CD14-positive monocyte (primary cell): ENCODE measurements at regions not wholly inside any gene's neighbourhood (a gene's known extent, or its start where the extent isn't known, plus 50 kb on each side); places are given as distances from the start of the nearest gene placed in this dataset.

ENCODE experiments used
- DNase-seq, 3 donors: peaks; one replicate each; pipeline ENCODE4 v3.0.0-alpha.2; 2011 to 2022
- H2AFZ ChIP-seq: 2 replicates; pipeline ENCODE4 v1.6.0; 2012; ENCODE audit warnings: mild to moderate bottlenecking, low read depth, low read length, inconsistent platforms; ENCODE audit not compliant: insufficient read depth, poor library complexity, severe bottlenecking
- H3K27ac ChIP-seq, 2 donors: 1 replicate in 1 of 2; 2 replicates in 1 of 2; pipeline ENCODE4 v1.5.1; 2012 to 2013; ENCODE audit warnings: low read length in 2 of 2, control low read depth in 1 of 2, inconsistent platforms in 1 of 2, low read depth in 1 of 2, mild to moderate bottlenecking in 1 of 2
- H3K27me3 ChIP-seq, 2 donors: one replicate each; pipeline versions ENCODE4 v1.6.0 to v1.6.1; 2011 to 2013; ENCODE audit warnings: low read length in 2 of 2; ENCODE audit not compliant: control insufficient read depth in 2 of 2, insufficient read depth in 2 of 2
- H3K36me3 ChIP-seq, 2 donors: replicated peaks in 1 of 2; 1 replicate in 1 of 2; 2 replicates in 1 of 2; pipeline versions ENCODE4 v1.5.1 to v1.6.1; 2012 to 2013; ENCODE audit warnings: low read length in 2 of 2, control low read depth in 1 of 2, inconsistent platforms in 1 of 2, mild to moderate bottlenecking in 1 of 2; ENCODE audit not compliant: insufficient read depth in 2 of 2, control insufficient read depth in 1 of 2
- H3K4me1 ChIP-seq, 2 donors: 1 replicate in 1 of 2; 2 replicates in 1 of 2; pipeline versions ENCODE4 v1.5.1 to v1.6.1; 2012 to 2013; ENCODE audit warnings: low read length in 2 of 2, control low read depth in 1 of 2, inconsistent platforms in 1 of 2, mild to moderate bottlenecking in 1 of 2, moderate library complexity in 1 of 2; ENCODE audit not compliant: insufficient read depth in 2 of 2, control insufficient read depth in 1 of 2
- H3K4me2 ChIP-seq: replicated peaks from 2 replicates; pipeline ENCODE3; 2012; ENCODE audit warnings: low read length, moderate library complexity, mild to moderate bottlenecking; ENCODE audit not compliant: poor library complexity, severe bottlenecking; ENCODE audit errors: extremely low read depth
- H3K4me3 ChIP-seq, 3 experiments: fragments of 200-600 bp in 1 of 3; sonication (generic) in 1 of 3; replicated peaks in 1 of 3; 1 replicate in 2 of 3; 2 replicates in 1 of 3; pipeline ENCODE4 v1.5.1; 2011 to 2013; ENCODE audit warnings: low read length in 3 of 3, mild to moderate bottlenecking in 3 of 3, control low read depth in 2 of 3, low read depth in 2 of 3, inconsistent platforms in 1 of 3, moderate library complexity in 1 of 3
- H3K79me2 ChIP-seq: 2 replicates; pipeline ENCODE4 v1.6.0; 2012; ENCODE audit warnings: mild to moderate bottlenecking, control low read depth, inconsistent platforms, low read length, moderate library complexity; ENCODE audit not compliant: insufficient read depth
- H3K9ac ChIP-seq: 2 replicates; pipeline ENCODE4 v1.6.0; 2017; ENCODE audit warnings: low read length, mild to moderate bottlenecking; ENCODE audit not compliant: insufficient read depth, poor library complexity, severe bottlenecking
- H3K9me3 ChIP-seq, 2 donors: replicated peaks in 1 of 2; 1 replicate in 1 of 2; 2 replicates in 1 of 2; pipeline versions ENCODE4 v1.5.1 to v1.6.1; 2012 to 2013; ENCODE audit warnings: low read length in 2 of 2, control low read depth in 1 of 2; ENCODE audit not compliant: control insufficient read depth in 1 of 2, insufficient read depth in 1 of 2
- H4K20me1 ChIP-seq: 2 replicates; pipeline ENCODE4 v1.6.0; 2012; ENCODE audit warnings: mild to moderate bottlenecking, low read length, control low read depth, moderate library complexity; ENCODE audit not compliant: insufficient read depth
- H3K27ac Mint-ChIP-seq, 7 donors: one replicate each; pipeline ENCODE4 v1.8.0; 2020; ENCODE audit warnings: mild to moderate bottlenecking in 7 of 7, mixed read lengths in 7 of 7, moderate library complexity in 6 of 7, inconsistent platforms in 2 of 7
- H3K27me3 Mint-ChIP-seq, 3 donors: one replicate each; pipeline ENCODE4 v1.8.0; 2021 to 2022; ENCODE audit warnings: low read depth in 3 of 3, mild to moderate bottlenecking in 3 of 3, mixed read lengths in 3 of 3, moderate library complexity in 3 of 3, inconsistent platforms in 1 of 3
- H3K36me3 Mint-ChIP-seq, 2 donors: one replicate each; pipeline ENCODE4 v1.8.0; 2020; ENCODE audit warnings: mixed read lengths in 2 of 2, inconsistent platforms in 1 of 2, mild to moderate bottlenecking in 1 of 2
- H3K4me1 Mint-ChIP-seq: one replicate; pipeline ENCODE4 v1.8.0; 2020; ENCODE audit warnings: mild to moderate bottlenecking, mixed read lengths
- H3K4me3 Mint-ChIP-seq, 2 donors: one replicate each; pipeline ENCODE4 v1.8.0; 2020; ENCODE audit warnings: mild to moderate bottlenecking in 2 of 2, mixed read lengths in 2 of 2, moderate library complexity in 1 of 2
- H3K9me3 Mint-ChIP-seq, 7 donors: one replicate each; pipeline ENCODE4 v1.8.0; 2020 to 2022; ENCODE audit warnings: mixed read lengths in 7 of 7, mild to moderate bottlenecking in 6 of 7, moderate library complexity in 6 of 7, inconsistent platforms in 2 of 7
- CTCF ChIP-seq: fragments of 200-600 bp; IDR thresholded peaks from one replicate; pipeline ENCODE4 v1.8.0; 2022; ENCODE audit warnings: antibody characterized with exemption, mild to moderate bottlenecking
- WGBS: methylation state at CpG from one replicate; pipeline ENCODE4 v1.1.5; 2013; ENCODE audit warnings: missing lambda C conversion rate; ENCODE audit not compliant: insufficient coverage; 5-methylcytosine and 5-hydroxymethylcytosine counted together
- intact Hi-C, 2 donors: fragments of 100-400 bp; cut with micrococcal nuclease; formaldehyde crosslinking; loops; one replicate each; pipeline versions ENCODE4 v1.15.0 to v1.15.1; 2023

DNA sequence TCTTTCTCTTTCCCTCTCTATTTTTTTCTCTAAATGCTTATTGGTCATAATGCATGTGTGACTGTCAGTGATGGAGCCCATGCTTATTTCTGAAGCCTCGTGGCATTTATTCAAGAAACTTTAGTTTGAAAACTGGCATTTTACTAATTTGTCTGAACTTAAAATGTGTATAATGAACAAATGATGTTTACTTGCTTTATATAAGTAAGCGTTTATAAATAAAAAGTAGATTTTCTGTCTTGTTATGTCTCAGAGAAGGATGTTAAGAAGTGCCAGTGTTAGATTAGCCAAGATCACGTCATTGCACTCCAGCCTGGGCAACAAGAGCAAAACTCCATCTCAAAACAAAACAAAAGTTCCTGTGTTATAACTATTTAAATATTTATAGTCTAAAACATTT lies 1568.1 kb downstream of the EFNB2 start:
- intact Hi-C loops, result no loop called here
- H3K36me3 Mint-ChIP-seq, result no peaks in the 10 kb centered on the region
- TF ChIP-seq CTCF, result no peak
- H3K9ac ChIP-seq, result no peak overlapping the region
- H3K4me1 Mint-ChIP-seq, result no peaks in the 10 kb centered on the region
- no peak overlapping the region for H3K4me3 Mint-ChIP-seq
- H4K20me1 ChIP-seq, result no peaks in the 10 kb centered on the region
- H3K27ac ChIP-seq, result no peak overlapping the region
- no peak overlapping the region for H2AFZ ChIP-seq
- no peaks in the 10 kb centered on the region for H3K36me3 ChIP-seq
- no peak overlapping the region for H3K27ac Mint-ChIP-seq
- no peaks in the 10 kb centered on the region for H3K27me3 Mint-ChIP-seq
- H3K4me2 ChIP-seq, result no peak overlapping the region
- no CpG with 5 or more reads among the region's 3 CpGs for WGBS
- no peaks in the 10 kb centered on the region for H3K4me1 ChIP-seq
- H3K9me3 Mint-ChIP-seq, result peaks cover 0 to 8% (median 3%) of the 10 kb centered on the region in 7 donors
- H3K27me3 ChIP-seq, result no peaks in the 10 kb centered on the region
- no peaks in the 10 kb centered on the region for H3K9me3 ChIP-seq
- DNase-seq, result no peak
- no peak overlapping the region for H3K4me3 ChIP-seq
- H3K79me2 ChIP-seq, result no peaks in the 10 kb centered on the region

DNA sequence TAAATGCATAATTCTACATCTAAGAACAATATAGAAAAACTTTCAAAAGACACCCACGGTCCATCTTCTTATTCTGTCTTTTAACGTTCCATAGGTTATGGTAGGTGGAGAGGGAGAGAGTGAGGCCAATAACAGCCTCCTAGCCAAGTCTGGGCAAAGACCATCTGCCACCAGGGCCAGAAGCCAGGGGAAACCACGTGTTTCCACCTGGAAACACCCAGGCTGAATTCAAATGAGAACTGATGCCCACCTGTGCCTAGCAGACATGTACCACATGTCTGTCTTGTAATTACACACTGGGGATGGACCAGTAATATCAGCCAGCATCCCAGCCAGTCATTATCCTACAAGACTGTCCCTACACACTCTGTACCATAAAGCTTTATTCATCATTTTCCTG lies 1573.1 kb downstream of the EFNB2 start:
- Histone ChIP-seq H3K4me2 (no peak overlapping the region), H3K36me3 (no peaks in the 10 kb centered on the region), H3K27me3 (no peaks in the 10 kb centered on the region), H3K79me2 (no peaks in the 10 kb centered on the region), H3K9me3 (peaks cover 0 to 4% of the 10 kb centered on the region in 2 donors), H2AFZ (no peak overlapping the region), H3K9ac (no peak overlapping the region), H3K27ac (no peak overlapping the region), H3K4me3 (no peak overlapping the region), H4K20me1 (no peaks in the 10 kb centered on the region), H3K4me1 (no peaks in the 10 kb centered on the region)
- H3K9me3 Mint-ChIP-seq, result peaks cover 0 to 17% (median 8%) of the 10 kb centered on the region in 7 donors
- no peaks in the 10 kb centered on the region for H3K27me3 Mint-ChIP-seq
- intact Hi-C loops, result no loop called here
- no peak for TF ChIP-seq CTCF
- no peak for DNase-seq
- H3K4me3 Mint-ChIP-seq, result no peak overlapping the region
- H3K27ac Mint-ChIP-seq, result no peak overlapping the region
- no peaks in the 10 kb centered on the region for H3K4me1 Mint-ChIP-seq
- 63% methylated on average over 1 of the region's 3 CpGs for WGBS
- peaks cover 0 to 1% of the 10 kb centered on the region in 2 donors for H3K36me3 Mint-ChIP-seq
